Stimulated activated CD4-positive, alpha-beta T cell treated with anti-CD3 and anti-CD28 coated beads, Interleukin-15, amount 100 ng/mL, for 48 hours (primary cell): ENCODE measurements at regions not wholly inside any gene's neighbourhood (a gene's known extent, or its start where the extent isn't known, plus 50 kb on each side); places are given as distances from the start of the nearest gene placed in this dataset.
"Not testable (repeated sequence)": the region's sequence is repeated elsewhere in the genome, so short reads cannot be mapped to it uniquely, and the experiment has no call there.

ENCODE experiments used
- DNase-seq, 2 donors: peaks; one replicate each; pipeline ENCODE4 v3.0.0-alpha.2; 2020; ENCODE audit warnings: low read depth in 2 of 2

- DNase-seq = not testable (repeated sequence)
These were observed 194.4 kb downstream of the OTOP1 start for GRCh38 chr4:4032364-4032763.

DNA sequence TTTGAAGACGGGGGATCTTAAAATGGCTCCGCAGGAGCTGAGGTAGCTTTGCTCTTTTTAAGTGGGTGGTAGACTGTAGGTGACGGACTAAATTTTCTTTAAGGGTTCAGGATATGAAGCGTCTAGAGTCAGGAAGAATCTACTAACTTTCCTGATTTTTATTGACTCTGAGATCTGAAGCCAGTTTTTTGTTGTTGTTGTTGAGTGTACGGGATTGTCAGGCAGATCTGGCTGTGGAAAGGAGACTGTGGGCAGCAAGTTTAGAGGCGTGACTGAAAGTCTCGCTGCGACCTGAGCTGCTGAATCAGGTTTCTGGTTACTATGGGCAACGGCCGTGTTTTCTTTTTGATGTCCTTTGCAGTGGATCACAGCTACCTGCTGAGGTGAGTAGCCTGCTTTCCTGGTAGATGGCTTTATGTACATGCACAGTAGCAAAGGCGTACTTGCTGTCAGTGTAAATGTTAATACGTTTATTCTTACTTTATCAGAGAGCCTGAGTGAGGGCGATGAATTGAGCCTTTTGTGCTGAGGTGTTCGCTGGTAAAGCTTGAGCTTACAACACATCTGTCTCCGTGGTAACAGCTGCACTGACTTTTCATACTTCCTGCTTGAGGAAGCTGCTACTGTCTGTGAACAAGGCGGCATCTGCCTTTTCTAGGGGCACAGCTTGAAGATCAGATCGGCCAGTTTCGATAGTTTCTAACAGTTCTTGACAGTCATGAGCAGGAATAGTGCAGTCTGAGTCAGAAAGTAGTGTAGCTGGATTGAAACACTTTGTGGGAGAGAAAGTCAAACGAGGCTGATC is 193.7 kb downstream of the OTOP1 start:
- DNase-seq = not testable (repeated sequence)

GRCh38 chr4:4037399-4038138 is 189.2 kb downstream of the OTOP1 start:
- not testable (repeated sequence) for DNase-seq

GRCh38 chr4:4045823-4046222 is 180.9 kb downstream of the OTOP1 start:
- DNase-seq = not testable (repeated sequence)

DNA sequence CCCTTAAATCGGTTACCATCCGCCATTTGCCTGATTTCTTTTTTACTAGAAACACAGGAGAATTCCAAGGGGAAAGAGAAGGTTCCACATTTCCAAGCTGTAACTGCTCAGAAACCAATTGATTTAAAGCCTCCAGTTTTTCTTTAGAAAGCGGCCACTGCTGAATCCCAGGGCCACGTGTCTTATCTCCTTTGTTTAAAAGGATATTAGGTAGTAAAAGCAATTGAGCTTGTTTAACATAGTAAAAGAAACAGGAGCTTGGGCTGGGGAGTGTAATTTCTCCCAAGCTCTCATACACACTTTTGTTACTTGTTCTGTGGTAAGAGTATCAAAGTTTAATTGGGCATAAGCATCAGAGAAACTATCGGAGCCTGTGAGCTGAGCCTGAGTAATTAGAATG is 180.0 kb downstream of the OTOP1 start:
- not testable (repeated sequence) for DNase-seq

GRCh38 chr4:4047202-4047601 is 179.5 kb downstream of the OTOP1 start:
- not testable (repeated sequence) for DNase-seq

DNA sequence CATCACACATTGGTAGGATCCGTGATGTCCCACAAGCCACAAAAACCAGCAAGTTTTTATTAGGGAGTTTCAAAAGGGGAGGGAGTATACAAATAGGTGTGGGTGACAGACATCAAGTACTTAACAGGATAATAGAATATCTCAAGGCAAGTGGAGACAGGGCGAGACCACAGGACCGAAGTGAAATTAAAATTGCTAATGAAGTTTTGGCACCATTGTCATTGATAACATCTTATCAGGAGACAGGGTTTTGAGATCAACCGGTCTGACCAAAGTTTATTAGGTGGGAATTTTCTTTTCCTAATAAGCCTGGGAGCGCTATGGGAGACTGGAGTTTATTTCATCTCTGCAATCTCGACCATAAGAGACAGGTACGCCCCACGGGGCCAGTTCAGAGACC is 178.5 kb downstream of the OTOP1 start:
- DNase-seq = not testable (repeated sequence)

GRCh38 chr4:4050781-4051180 is 175.9 kb downstream of the OTOP1 start:
- DNase-seq = not testable (repeated sequence)

DNA sequence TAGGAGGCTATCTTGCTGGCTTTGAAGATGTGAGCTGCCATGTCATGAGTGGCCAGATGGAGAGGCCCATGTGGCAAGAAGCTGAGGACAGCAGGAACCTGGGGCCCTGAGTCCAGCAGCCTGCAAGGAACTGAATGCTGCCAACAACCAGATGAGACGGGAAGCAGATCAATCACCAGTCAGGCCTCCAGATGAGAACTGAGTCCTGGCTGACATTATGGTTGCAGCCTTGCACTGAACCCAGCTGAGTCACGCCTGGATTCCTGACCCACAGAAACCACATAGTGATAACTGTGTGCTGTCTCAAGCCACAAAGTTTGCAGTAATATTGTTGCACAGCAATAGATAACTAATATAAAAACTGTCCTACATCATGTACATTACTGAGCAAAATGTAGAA is 173.8 kb downstream of the OTOP1 start:
- not testable (repeated sequence) for DNase-seq

DNA sequence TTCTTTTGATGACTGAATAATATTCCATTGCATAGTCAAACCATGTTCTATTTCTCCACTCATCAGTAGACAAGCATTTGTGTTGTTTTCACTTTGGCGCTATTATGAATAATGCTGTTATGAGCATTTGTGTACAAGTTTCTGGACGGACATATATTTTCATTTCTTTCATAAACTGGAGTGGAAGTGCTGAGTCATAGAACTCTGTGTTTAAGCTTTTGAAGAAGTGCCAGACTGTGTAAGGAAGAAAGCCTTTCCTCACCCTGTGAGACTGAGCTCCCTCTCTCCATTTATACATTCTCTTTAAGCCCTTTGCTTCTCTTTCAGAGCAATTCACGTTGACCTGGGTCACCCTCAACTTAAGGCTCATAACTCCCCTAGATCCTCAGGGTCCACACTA is 169.5 kb downstream of the OTOP1 start:
- DNase-seq = not testable (repeated sequence)

GRCh38 chr4:4084171-4084570 is 142.6 kb downstream of the OTOP1 start:
- not testable (repeated sequence) for DNase-seq

DNA sequence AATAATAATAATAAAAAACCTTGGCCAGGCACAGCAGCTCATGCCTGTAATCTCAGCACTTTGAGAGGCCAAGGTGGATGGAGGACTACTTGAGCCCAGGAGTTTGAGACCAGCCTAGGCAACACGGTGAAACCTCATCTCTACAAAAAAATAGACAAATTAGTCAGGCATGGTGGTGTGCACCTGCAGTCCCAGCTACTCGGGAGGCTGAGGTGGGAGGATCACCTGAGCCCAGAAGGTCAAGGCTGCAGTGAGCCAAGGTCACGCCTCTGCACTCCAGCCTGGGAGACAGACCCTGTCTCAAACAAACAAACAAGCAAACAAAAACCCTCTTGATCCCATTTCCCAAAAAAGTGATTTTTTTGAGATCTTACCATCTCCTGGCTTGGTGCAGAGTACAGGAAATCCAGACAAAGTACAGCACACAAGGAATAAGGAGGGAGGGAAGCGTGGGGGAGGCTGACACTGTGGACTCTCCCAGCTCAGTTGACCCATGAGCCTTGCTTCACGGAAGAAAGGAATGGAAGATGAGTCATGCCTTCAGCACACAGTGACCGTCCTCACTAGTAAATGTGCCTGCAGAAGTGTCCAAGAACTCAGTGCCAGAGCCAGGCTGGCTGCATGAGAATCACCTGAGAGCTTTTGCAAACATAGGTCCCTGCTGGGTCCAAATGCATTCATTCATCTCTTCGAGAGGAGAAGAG is 136.9 kb downstream of the OTOP1 start:
- not testable (repeated sequence) for DNase-seq

DNA sequence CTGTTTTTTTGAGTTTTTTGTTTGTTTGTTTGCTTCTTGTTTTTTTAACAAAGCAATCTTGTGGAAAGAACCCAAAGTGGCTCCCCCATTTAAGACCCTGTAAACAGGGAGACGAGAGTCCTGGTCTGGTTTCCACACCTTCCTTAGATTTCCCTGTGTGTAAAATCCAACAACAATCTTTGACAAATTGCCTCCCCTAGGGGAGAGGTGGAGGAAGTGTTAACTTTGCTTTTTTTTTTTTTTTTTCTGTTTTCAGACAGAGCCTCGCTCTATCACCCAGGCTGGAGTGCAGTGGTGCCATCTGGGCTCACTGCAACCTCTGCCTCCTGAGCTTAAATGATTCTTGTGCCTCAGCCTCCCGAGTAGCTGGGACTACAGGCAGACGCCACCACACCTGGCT is 136.0 kb downstream of the OTOP1 start:
- not testable (repeated sequence) for DNase-seq

DNA sequence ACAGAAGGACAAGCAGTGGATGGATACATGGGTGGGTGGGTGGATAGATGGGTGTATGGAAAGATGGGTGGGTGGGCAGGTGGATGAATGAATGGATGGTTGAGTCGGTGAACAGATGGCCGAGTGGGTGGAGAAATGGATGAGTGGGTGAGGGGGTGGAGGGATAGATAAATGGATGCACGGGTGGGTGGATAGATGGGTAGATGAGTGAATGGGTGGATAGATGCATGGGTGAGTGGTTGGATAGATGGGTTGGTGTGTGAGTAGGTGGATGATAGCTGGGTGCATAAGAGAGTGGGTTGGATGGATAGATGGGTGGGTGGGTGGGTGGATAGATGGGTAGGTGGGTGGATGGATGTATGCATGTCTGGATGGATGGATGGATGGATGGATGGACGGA is 134.6 kb downstream of the OTOP1 start:
- DNase-seq = not testable (repeated sequence)

DNA sequence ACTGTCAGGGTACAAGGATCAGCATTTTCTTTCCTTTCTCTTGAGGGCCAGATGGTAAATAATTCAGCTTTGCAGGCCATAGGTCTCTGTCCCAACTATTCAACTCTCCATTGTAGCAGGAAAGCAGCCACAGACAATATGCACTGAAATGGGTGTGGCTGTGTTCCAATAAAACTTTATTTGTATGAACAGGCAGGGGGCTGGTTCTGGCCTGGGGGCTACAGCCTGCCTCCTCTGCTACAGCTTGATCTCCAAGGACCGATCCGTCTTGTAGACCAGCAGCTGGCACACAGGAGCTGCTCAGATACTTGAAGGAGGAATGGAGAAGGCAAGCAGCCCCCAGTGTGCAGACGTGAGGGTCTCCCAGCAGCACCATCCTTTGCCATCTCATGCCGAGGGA is 127.1 kb downstream of the OTOP1 start:
- not testable (repeated sequence) for DNase-seq

- DNase-seq = not testable (repeated sequence)
These were observed 119.8 kb downstream of the OTOP1 start for GRCh38 chr4:4106923-4107322.

DNA sequence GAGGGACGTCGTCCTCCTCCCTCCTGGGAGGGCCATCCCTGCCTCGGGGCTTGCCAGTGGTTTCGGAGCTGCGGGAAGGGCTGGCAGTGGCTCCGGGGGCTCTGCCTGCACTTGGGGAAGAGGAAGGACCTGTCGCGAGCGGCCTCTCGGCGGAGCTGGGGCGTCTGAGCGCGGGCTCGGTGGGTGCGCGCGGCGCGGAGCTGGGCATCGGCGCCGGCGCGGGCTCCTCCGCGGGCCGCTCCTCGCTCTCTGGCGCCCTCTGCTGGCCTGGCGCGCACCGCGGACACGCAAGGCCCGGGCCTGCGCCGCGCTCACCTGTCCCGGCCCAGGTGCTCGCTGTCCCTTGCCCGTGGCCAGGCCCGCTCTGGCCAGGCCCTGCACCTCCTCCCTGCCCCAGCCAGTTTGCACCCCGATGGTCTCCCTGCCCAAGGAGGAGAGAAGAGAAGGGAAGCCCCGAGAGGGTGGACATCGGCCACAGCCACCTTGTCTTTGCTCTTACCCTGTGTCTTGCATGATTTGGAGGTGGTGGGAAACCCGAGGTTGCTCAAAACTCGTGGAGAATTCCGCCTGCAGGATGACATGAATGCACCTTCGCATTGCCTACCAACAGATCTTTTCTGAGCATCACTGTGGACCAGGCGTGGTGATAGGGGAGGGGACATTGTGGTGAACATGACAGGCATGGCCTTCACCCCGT is 119.2 kb downstream of the OTOP1 start:
- DNase-seq = peak; percentile 30 to 67

- not testable (repeated sequence) for DNase-seq
These were observed 111.3 kb downstream of the OTOP1 start for GRCh38 chr4:4115381-4115780.

DNA sequence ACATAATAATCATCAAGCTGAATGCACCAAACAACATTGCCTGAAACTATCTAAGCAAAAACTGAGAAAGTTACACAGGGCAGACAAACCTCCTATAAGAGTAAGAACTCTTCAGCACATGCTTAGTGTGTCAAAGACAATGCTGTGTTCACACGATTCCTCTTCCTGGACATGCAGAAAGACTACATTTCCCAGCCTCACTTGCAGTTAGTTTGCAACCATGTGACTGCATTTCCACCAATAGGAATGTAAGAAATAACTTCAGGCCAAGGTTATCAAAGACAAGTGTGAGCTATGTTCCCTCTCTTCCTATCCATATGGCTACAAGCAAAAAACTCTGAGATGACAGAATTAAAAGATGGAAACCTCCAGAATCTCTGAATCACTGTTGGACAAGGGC is 109.8 kb downstream of the OTOP1 start:
- DNase-seq = not testable (repeated sequence)

DNA sequence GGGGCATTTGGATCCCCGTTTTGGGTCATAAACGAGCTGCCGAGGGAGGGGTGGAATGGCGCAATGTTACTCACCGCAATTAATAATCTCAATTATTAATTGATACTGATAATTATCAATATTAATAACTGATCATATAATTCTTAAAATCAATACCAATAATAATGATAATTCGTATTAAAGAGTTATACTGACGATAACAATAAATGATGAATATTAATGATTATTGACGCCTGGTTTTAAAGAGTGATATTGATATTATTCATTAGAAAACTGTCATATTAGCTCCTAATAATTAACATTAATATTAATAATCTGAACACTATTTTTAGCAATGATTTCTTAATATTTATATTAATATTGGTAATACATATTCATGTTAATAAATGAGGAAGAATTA is 92.4 kb downstream of the OTOP1 start:
- not testable (repeated sequence) for DNase-seq

DNA sequence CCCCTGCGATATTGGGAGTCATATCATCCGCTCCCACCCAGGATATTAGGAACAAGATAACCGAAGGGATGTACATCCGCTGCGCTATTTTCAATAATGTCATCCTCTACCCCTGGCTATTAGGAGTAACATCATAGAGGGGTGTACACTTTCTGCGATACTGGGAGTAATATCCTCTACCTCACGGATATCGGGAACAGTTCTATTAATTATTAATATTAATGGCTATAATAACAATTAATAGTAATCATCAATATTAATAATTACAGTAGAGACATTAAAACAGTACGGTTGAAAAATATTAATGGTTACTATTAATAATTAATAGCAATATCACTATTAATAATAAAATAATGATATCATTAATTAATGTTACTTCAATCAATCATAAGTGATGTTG is 90.1 kb downstream of the OTOP1 start:
- not testable (repeated sequence) for DNase-seq
